A549 (cell line): ENCODE measurements at regions not wholly inside any gene's neighbourhood (a gene's known extent, or its start where the extent isn't known, plus 50 kb on each side); places are given as distances from the start of the nearest gene placed in this dataset.

Source experiments
- CEBPB ChIP-seq, 2 experiments: fragments of >200 bp in 1 of 2; sonication (Bioruptor Twin) in 1 of 2; formaldehyde crosslinking in 1 of 2; IDR thresholded peaks; 2 replicates each; pipeline ENCODE4 v1.6.1; 2012 to 2016
- HDAC2 ChIP-seq: fragments of 200-600 bp; sonication (generic); IDR thresholded peaks from 2 replicates; pipeline ENCODE4 v1.6.1; 2016
- HOXB13 ChIP-seq: fragments of 250-450 bp; sonication (Bioruptor Pico); IDR thresholded peaks from 2 replicates; pipeline ENCODE4 v1.5.0; 2020; ENCODE audit warnings: low read depth, mild to moderate bottlenecking, moderate library complexity
- MAX ChIP-seq: IDR thresholded peaks from 2 replicates; pipeline ENCODE4 v1.6.1; 2012
- MAZ ChIP-seq: fragments of 150-350 bp; IDR thresholded peaks from 2 replicates; pipeline ENCODE4 v1.6.1; 2014; ENCODE audit warnings: antibody characterized with exemption, low read depth, low read length, borderline replicate concordance
- NPAS2 ChIP-seq: fragments of 250-450 bp; sonication (Bioruptor Pico); IDR thresholded peaks from 2 replicates; pipeline ENCODE4 v1.8.0; 2022; ENCODE audit warnings: mild to moderate bottlenecking, moderate library complexity, borderline replicate concordance
- NR3C1 ChIP-seq: fragments of >200 bp; sonication (Bioruptor Twin); formaldehyde crosslinking; IDR thresholded peaks from 3 replicates; pipeline ENCODE4 v1.6.1; 2017
- POLR2A ChIP-seq: IDR thresholded peaks from 2 replicates; pipeline ENCODE4 v1.6.1; 2012; ENCODE audit warnings: mild to moderate bottlenecking, low read length
- REST ChIP-seq: fragments of 200-600 bp; sonication (generic); IDR thresholded peaks from 2 replicates; pipeline ENCODE4 v1.6.1; 2016; ENCODE audit warnings: antibody characterized with exemption, mild to moderate bottlenecking, moderate library complexity
- SMC3 ChIP-seq: fragments of >200 bp; sonication (Bioruptor Twin); formaldehyde crosslinking; IDR thresholded peaks from 3 replicates; pipeline ENCODE4 v1.6.1; 2018; ENCODE audit warnings: inconsistent platforms
- SREBF2 ChIP-seq: fragments of 450-650 bp; IDR thresholded peaks from 2 replicates; pipeline ENCODE4 v1.6.1; 2014; ENCODE audit warnings: mild to moderate bottlenecking, moderate library complexity
- USF2 ChIP-seq: fragments of 450-650 bp; IDR thresholded peaks from 2 replicates; pipeline ENCODE4 v1.6.1; 2014; ENCODE audit warnings: antibody characterized with exemption
- TF ChIP-seq, protein P1 (sequence below): fragments of >200 bp; sonication (Bioruptor Twin); formaldehyde crosslinking; IDR thresholded peaks from 3 replicates; pipeline ENCODE4 v1.5.1; 2016
- TF ChIP-seq, protein P2 (sequence below): fragments of >200 bp; sonication (Bioruptor Twin); formaldehyde crosslinking; IDR thresholded peaks from 3 replicates; pipeline ENCODE4 v1.6.1; 2016

GRCh38 chr22:47748957-47749356 lies 986.5 kb downstream of the TBC1D22A start:
- TF ChIP-seq, protein P1, sequence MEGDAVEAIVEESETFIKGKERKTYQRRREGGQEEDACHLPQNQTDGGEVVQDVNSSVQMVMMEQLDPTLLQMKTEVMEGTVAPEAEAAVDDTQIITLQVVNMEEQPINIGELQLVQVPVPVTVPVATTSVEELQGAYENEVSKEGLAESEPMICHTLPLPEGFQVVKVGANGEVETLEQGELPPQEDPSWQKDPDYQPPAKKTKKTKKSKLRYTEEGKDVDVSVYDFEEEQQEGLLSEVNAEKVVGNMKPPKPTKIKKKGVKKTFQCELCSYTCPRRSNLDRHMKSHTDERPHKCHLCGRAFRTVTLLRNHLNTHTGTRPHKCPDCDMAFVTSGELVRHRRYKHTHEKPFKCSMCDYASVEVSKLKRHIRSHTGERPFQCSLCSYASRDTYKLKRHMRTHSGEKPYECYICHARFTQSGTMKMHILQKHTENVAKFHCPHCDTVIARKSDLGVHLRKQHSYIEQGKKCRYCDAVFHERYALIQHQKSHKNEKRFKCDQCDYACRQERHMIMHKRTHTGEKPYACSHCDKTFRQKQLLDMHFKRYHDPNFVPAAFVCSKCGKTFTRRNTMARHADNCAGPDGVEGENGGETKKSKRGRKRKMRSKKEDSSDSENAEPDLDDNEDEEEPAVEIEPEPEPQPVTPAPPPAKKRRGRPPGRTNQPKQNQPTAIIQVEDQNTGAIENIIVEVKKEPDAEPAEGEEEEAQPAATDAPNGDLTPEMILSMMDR, result no peak
- TF ChIP-seq NR3C1 (no peak), MAX (no peak), POLR2A (no peak), REST (no peak), CEBPB (IDR thresholded peaks at IDR 0.05) (no peak), NPAS2 (CRISPR knock-in tag) (no peak), HDAC2 (no peak), HOXB13 (CRISPR knock-in tag) (no peak), SREBF2 (no peak), MAZ (no peak), SMC3 (no peak), USF2 (no peak)
- TF ChIP-seq, protein P2, sequence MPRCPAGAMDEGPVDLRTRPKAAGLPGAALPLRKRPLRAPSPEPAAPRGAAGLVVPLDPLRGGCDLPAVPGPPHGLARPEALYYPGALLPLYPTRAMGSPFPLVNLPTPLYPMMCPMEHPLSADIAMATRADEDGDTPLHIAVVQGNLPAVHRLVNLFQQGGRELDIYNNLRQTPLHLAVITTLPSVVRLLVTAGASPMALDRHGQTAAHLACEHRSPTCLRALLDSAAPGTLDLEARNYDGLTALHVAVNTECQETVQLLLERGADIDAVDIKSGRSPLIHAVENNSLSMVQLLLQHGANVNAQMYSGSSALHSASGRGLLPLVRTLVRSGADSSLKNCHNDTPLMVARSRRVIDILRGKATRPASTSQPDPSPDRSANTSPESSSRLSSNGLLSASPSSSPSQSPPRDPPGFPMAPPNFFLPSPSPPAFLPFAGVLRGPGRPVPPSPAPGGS, result no peak
